Heart right ventricle (tissue), 16 donors: ENCODE measurements at regions not wholly inside any gene's neighbourhood (a gene's known extent, or its start where the extent isn't known, plus 50 kb on each side); places are given as distances from the start of the nearest gene placed in this dataset.
"Not testable (repeated sequence)": the region's sequence is repeated elsewhere in the genome, so short reads cannot be mapped to it uniquely, and the experiment has no call there.

Source experiments
- ATAC-seq, 8 donors: fragments of 200-7000 bp; cut with Tn5 transposase; one replicate each; pipeline ENCODE4 v1.9.1; 2020; ENCODE audit warnings: mild to moderate bottlenecking in 8 of 8, moderate library complexity in 8 of 8, moderate number of reproducible peaks in 1 of 8
- DNase-seq, 2 donors: peaks; one replicate each; pipeline ENCODE4 v3.0.0-alpha.2; 2020
- H3K27ac ChIP-seq, 10 donors: fragments of 200-600 bp; sonication (generic) in 2 of 10; one replicate each; pipeline versions ENCODE4 v1.5.0 to v1.8.0; 2020 to 2022; ENCODE audit warnings: mild to moderate bottlenecking in 3 of 10
- H3K27me3 ChIP-seq, 7 donors: fragments of 200-600 bp; one replicate each; pipeline ENCODE4 v1.8.0; 2021 to 2022; ENCODE audit warnings: mild to moderate bottlenecking in 2 of 7
- H3K36me3 ChIP-seq, 9 donors: fragments of 200-600 bp; sonication (generic) in 1 of 9; one replicate each; pipeline versions ENCODE4 v1.5.0 to v1.8.0; 2020 to 2022; ENCODE audit warnings: mild to moderate bottlenecking in 2 of 9
- H3K4me1 ChIP-seq, 9 donors: fragments of 200-600 bp; sonication (generic) in 1 of 9; one replicate each; pipeline versions ENCODE4 v1.5.0 to v1.8.0; 2020 to 2022; ENCODE audit warnings: mild to moderate bottlenecking in 4 of 9
- H3K4me3 ChIP-seq, 10 donors: fragments of 200-600 bp; sonication (generic) in 2 of 10; one replicate each; pipeline versions ENCODE4 v1.5.0 to v1.8.0; 2020 to 2022; ENCODE audit warnings: mild to moderate bottlenecking in 7 of 10, moderate library complexity in 2 of 10
- H3K9me3 ChIP-seq, 11 donors: fragments of 200-600 bp in 10 of 11; sonication (generic) in 2 of 11; one replicate each; pipeline versions ENCODE4 v1.5.0 to v1.8.0; 2013 to 2022; ENCODE audit warnings: mild to moderate bottlenecking in 2 of 11, control low read depth in 1 of 11, moderate library complexity in 1 of 11
- WGBS, 2 donors: extraction: QIAGEN DNeasy Blood & Tissue Kit; methylation state at CpG; one replicate each; pipeline ENCODE4 v1.1.7; 2013; ENCODE audit warnings: inconsistent platforms in 1 of 2; 5-methylcytosine and 5-hydroxymethylcytosine counted together
- intact Hi-C, 10 donors: fragments of 100-400 bp; cut with DNase I; formaldehyde crosslinking; loops; one replicate each; pipeline versions ENCODE4 v1.11.1 to v1.14.2; 2022
- TF ChIP-seq, protein P1 (sequence below), 9 donors: fragments of 200-600 bp; sonication (generic) in 2 of 9; IDR thresholded peaks; one replicate each; pipeline versions ENCODE4 v1.5.0 to v1.8.0; 2021 to 2022; ENCODE audit warnings: antibody characterized with exemption in 9 of 9, mild to moderate bottlenecking in 5 of 9, moderate library complexity in 1 of 9
- donor health status: Arrhythmogenic right ventricular cardiomyopathy.
- donor health status: ischemic (EF 13 %, LVEDD 7.1; RV severe dilation, severe dysfunction).
- donor health status: healthy with polysubstance abuse.
- donor health status: DM: no; HTN: yes; CAD: no.
- donor health status: DM: no; HTN: no; CAD: no.
- donor health status: ischemic (EF 25% LVEDD 6.9; RV normal size, moderate dysfunction).
- donor health status: ischemic (EF 25% LVEDD 5.7; RV mildly dilated, moderate dysfunction).
- donor health status: healthy.
- donor health status: DM: yes; HTN: yes; CAD: no.
- donor health status: Ischemic cardiomyopathy.
- donor health status: ischemic (EF 35%, LVEDD 5.7; RV mildly dilated, moderate dysfunction).
- donor health status: nonischemic (EF 11% LVEDD 7.7; RV severe dilation, severe dysfunction).
- donor health status: DM: yes; HTN: yes; CAD: no.
- donor health status: PGD.
- donor health status: ischemic (EF 29% LVEDD 5.4; RV normal size, mild dysfunction).
- donor health status: nonischemic (EF 23%, LVEDD 6.1; RV moderate dilation, normal function).

DNA sequence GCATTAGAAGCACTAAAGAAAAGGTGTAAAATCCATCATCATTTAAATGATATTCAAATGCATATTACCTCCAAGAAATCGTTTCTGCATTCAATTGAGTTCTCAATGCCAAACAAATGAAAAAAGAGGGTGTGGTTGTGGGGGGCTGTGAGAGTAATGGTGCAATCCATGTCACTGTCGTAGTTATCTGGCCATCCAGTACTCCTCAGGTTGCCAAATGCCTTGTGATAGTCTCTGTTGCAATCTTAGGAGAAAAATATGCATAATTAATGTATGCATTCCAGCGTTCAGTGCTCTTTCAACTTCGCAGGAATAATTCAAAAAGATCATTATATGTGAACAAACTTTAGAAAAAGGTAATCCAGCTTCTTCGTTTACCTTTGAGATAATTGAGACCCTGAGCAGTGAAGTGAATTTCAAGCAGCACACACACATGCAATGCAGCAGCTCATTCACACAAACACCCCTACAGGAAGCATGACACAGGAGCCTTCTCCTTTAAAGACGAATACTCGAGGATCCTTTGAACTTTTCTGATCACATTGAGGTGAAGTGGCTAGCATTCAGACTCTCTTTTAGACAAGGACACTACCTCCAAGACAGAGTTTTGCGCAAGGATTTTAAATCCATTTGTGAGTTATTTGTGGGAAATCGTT lies 73.4 kb downstream of the OR13A1 start:
- Histone ChIP-seq H3K36me3 (no peaks in the 10 kb centered on the region), H3K27ac (no peak overlapping the region), H3K4me1 (no peaks in the 10 kb centered on the region), H3K4me3 (no peak overlapping the region), H3K27me3 (peaks cover 0 to 10% (median 0%) of the 10 kb centered on the region in 7 donors), H3K9me3 (no peaks in the 10 kb centered on the region)
- WGBS, 2 donors: 44 to 47% methylated on average over 9 of the region's 9 CpGs
- TF ChIP-seq, protein P1, sequence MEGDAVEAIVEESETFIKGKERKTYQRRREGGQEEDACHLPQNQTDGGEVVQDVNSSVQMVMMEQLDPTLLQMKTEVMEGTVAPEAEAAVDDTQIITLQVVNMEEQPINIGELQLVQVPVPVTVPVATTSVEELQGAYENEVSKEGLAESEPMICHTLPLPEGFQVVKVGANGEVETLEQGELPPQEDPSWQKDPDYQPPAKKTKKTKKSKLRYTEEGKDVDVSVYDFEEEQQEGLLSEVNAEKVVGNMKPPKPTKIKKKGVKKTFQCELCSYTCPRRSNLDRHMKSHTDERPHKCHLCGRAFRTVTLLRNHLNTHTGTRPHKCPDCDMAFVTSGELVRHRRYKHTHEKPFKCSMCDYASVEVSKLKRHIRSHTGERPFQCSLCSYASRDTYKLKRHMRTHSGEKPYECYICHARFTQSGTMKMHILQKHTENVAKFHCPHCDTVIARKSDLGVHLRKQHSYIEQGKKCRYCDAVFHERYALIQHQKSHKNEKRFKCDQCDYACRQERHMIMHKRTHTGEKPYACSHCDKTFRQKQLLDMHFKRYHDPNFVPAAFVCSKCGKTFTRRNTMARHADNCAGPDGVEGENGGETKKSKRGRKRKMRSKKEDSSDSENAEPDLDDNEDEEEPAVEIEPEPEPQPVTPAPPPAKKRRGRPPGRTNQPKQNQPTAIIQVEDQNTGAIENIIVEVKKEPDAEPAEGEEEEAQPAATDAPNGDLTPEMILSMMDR (IDR thresholded peaks at IDR 0.05): no peak
- no peak for ATAC-seq
- intact Hi-C loops: loop anchor here in 3 of 10 donors (10.0 kb wide), 3 partner anchors 63 to 573 kb away; no protein-coding TSS in a partner anchor
- no peak for DNase-seq

DNA sequence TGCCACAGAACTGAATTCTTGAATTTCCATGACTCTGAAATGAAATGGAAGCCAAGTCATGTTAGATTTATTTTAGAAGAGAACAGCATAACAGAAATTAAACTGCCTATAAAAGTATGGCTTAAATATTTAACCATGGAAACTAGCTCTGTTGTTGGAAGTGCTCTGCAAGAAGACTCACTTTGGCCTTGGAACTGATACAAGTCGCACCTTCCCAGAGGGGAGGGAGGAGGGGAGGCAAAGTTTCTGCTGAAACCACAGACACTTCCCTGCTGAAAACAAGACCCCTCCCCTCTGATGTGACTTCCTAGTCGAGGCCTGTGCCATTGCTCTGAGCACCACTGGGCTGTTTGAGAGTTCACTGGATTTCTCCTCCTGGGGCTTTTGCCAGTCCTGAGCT lies 72.1 kb downstream of the OR13A1 start:
- TF ChIP-seq, protein P1 (IDR thresholded peaks at IDR 0.05): no peak
- WGBS, 2 donors: 57 to 81% methylated on average over 2 of the region's 2 CpGs
- H3K27me3 ChIP-seq: peaks cover 0 to 10% (median 0%) of the 10 kb centered on the region in 7 donors
- ATAC-seq (no peak), DNase-seq (no peak)
- H3K27ac ChIP-seq: no peak overlapping the region
- H3K4me3 ChIP-seq: no peak overlapping the region
- H3K9me3 ChIP-seq: no peaks in the 10 kb centered on the region
- no peaks in the 10 kb centered on the region for H3K4me1 ChIP-seq
- intact Hi-C loops: loop anchor here in 3 of 10 donors (10.0 kb wide), 3 partner anchors 62 to 572 kb away; no protein-coding TSS in a partner anchor
- H3K36me3 ChIP-seq: no peaks in the 10 kb centered on the region

DNA sequence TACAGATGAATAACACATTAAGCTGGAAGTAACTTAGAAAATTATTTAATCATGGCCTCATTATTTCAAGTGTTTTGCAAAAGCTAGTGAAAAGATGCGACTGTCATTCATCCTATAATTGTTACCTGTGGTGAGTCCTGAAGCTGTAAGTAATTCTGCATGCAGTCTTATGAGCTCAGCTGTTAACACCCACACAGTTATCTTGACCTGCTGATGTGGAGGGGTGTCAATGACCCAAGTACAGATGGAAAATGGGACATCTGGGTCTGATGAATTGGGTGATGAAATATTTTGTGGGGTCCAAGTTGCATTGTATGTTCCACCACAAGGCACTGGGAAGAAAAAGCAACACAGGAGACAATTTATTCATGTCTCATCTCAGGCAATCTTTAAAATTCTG lies 68.9 kb downstream of the OR13A1 start:
- ATAC-seq (no peak), DNase-seq (no peak)
- 73 to 76% methylated on average over 1 of the region's 1 CpG for whole genome bisulfite sequencing, 2 donors
- TF ChIP-seq, protein P1 (IDR thresholded peaks at IDR 0.05): no peak
- Histone ChIP-seq H3K9me3 (no peaks in the 10 kb centered on the region), H3K27me3 (peaks cover 0 to 13% (median 8%) of the 10 kb centered on the region in 7 donors), H3K4me1 (peaks cover 0 to 14% (median 0%) of the 10 kb centered on the region in 9 donors), H3K36me3 (no peaks in the 10 kb centered on the region), H3K4me3 (no peak overlapping the region), H3K27ac (no peak overlapping the region)
- intact Hi-C loops: loop anchor here in 4 of 10 donors (5.0 to 10.0 kb wide), 4 partner anchors 58 to 568 kb away; no protein-coding TSS in a partner anchor

GRCh38 chr10:45249978-45250693 lies 65.3 kb downstream of the OR13A1 start:
- intact Hi-C loops: loop anchor here in 7 of 10 donors (5.0 to 10.0 kb wide), 5 partner anchors 55 to 565 kb away; no protein-coding TSS in a partner anchor
- Histone ChIP-seq H3K27me3 (peaks cover 0 to 10% (median 0%) of the 10 kb centered on the region in 7 donors), H3K4me1 (peaks cover 0 to 14% (median 0%) of the 10 kb centered on the region in 9 donors), H3K9me3 (no peaks in the 10 kb centered on the region), H3K4me3 (peak overlapping the region in 6 of 10 donors; percentile 5 to 36 (median 21)), H3K27ac (no peak overlapping the region), H3K36me3 (no peaks in the 10 kb centered on the region)
- no peak for DNase-seq
- 54 to 55% methylated on average over 17 of the region's 17 CpGs for WGBS, 2 donors
- peak in 7 of 8 donors; percentile 28 to 76 (median 51) for ATAC-seq
- TF ChIP-seq, protein P1 (IDR thresholded peaks at IDR 0.05): peak; percentile 47 to 77 (median 70)

DNA sequence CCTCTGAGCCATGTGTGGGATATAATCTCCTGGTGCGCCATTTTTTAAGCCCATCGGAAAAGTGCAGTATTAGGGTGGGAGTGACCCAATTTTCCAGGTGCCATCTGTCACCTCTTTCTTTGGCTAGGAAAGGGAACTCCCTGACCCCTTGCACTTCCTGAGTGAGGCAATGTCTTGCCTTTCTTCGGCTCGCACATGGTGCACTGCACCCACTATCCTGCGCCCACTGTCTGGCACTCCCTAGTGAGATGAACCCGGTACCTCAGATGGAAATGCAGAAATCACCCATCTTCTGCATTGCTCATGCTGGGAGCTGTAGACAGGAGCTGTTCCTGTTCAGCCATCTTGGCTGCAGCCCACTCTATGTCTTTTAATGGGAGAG lies 64.7 kb downstream of the OR13A1 start:
- 50 to 68% methylated on average over 6 of the region's 6 CpGs for WGBS, 2 donors
- peaks cover 0 to 10% (median 0%) of the 10 kb centered on the region in 7 donors for H3K27me3 ChIP-seq
- intact Hi-C loops: loop anchor here in 3 of 10 donors (5.0 to 10.0 kb wide), 3 partner anchors 204 to 217 kb away; no protein-coding TSS in a partner anchor

More for the DNA sequence above, 64.7 kb downstream of the OR13A1 start:
- not testable (repeated sequence) for H3K27ac ChIP-seq, H3K36me3 ChIP-seq, DNase-seq, ATAC-seq, H3K4me3 ChIP-seq, H3K9me3 ChIP-seq
- H3K4me1 ChIP-seq: peaks cover 0 to 14% (median 0%) of the 10 kb centered on the region in 9 donors
